H1 (cell line): ENCODE measurements at regions not wholly inside any gene's neighbourhood (a gene's known extent, or its start where the extent isn't known, plus 50 kb on each side); places are given as distances from the start of the nearest gene placed in this dataset.

ENCODE experiments used
- CHD2 ChIP-seq: IDR thresholded peaks from 2 replicates; pipeline ENCODE4 v1.6.1; 2012; ENCODE audit warnings: low read length, improper control_type of control experiment
- CTCF ChIP-seq, 3 experiments: IDR thresholded peaks; 1 replicate in 2 of 3; 2 replicates in 1 of 3; pipeline versions ENCODE4 v1.5.1 to v1.6.1; 2011; ENCODE audit warnings: low read length in 3 of 3, mild to moderate bottlenecking in 3 of 3, inconsistent platforms in 2 of 3, low read depth in 1 of 3, moderate library complexity in 1 of 3; ENCODE audit not compliant: insufficient read depth in 1 of 3; ENCODE audit errors: control extremely low read depth in 1 of 3
- EGR1 ChIP-seq: IDR thresholded peaks from 2 replicates; pipeline ENCODE4 v1.6.1; 2011; ENCODE audit warnings: low read depth, low read length, borderline replicate concordance
- EP300 ChIP-seq, 2 experiments: IDR thresholded peaks; 1 replicate in 1 of 2; 2 replicates in 1 of 2; pipeline ENCODE4 v1.6.1; 2011 to 2012; ENCODE audit warnings: low read depth in 2 of 2, low read length in 2 of 2, mild to moderate bottlenecking in 2 of 2, borderline replicate concordance in 1 of 2, inconsistent platforms in 1 of 2, moderate library complexity in 1 of 2
- KDM1A ChIP-seq: fragments of 200-600, 300-600 bp; sonication (generic); IDR thresholded peaks from 2 replicates; pipeline ENCODE4 v1.7.1; 2016; ENCODE audit warnings: mild to moderate bottlenecking, low read length, borderline replicate concordance
- MAFK ChIP-seq: IDR thresholded peaks from 2 replicates; pipeline ENCODE4 v1.6.1; 2012; ENCODE audit warnings: low read depth, mild to moderate bottlenecking, improper control_type of control experiment, low read length
- MAX ChIP-seq: IDR thresholded peaks from 2 replicates; pipeline ENCODE4 v1.6.1; 2012; ENCODE audit warnings: inconsistent platforms
- POLR2A ChIP-seq, 2 experiments: IDR thresholded peaks; 1 replicate in 1 of 2; 2 replicates in 1 of 2; pipeline ENCODE4 v1.6.1; 2011; ENCODE audit warnings: low read depth in 2 of 2, low read length in 2 of 2, mild to moderate bottlenecking in 2 of 2; ENCODE audit errors: control extremely low read depth in 1 of 2
- POLR2AphosphoS5 ChIP-seq: IDR thresholded peaks from 2 replicates; pipeline ENCODE4 v1.6.1; 2011; ENCODE audit warnings: low read depth, low read length
- SIN3A ChIP-seq, 2 experiments: IDR thresholded peaks in 1 of 2; conservative IDR thresholded peaks in 1 of 2; 2 replicates each; pipeline ENCODE4 v1.6.1; 2011 to 2012; ENCODE audit warnings: low read length in 2 of 2, improper control_type of control experiment in 1 of 2, low read depth in 1 of 2, mild to moderate bottlenecking in 1 of 2
- SUZ12 ChIP-seq: fragments of 200-600 bp; sonication (generic); IDR thresholded peaks from 2 replicates; pipeline ENCODE4 v1.6.1; 2012; ENCODE audit warnings: mild to moderate bottlenecking, inconsistent platforms, low read length, moderate library complexity, mixed read lengths
- TAF1 ChIP-seq: IDR thresholded peaks from 2 replicates; pipeline ENCODE4 v1.6.1; 2011; ENCODE audit warnings: mild to moderate bottlenecking, low read depth, low read length
- ZNF274 ChIP-seq: IDR thresholded peaks from 2 replicates; pipeline ENCODE4 v1.7.0; 2012; ENCODE audit warnings: low read length, borderline replicate concordance; ENCODE audit errors: extremely low read depth
- TF ChIP-seq, protein P1 (sequence below): fragments of 300-600 bp; sonication (generic); IDR thresholded peaks from 2 replicates; pipeline ENCODE4 v1.7.1; 2012; ENCODE audit warnings: low read length, moderate library complexity, mild to moderate bottlenecking, inconsistent platforms; ENCODE audit not compliant: insufficient replicate concordance

- TF ChIP-seq CTCF (IDR thresholded peaks at IDR 0.05; ENCODE audit: control extremely low read depth in 1 of 3, insufficient read depth in 1 of 3, low read depth in 1 of 3, low read length in 3 of 3) (no peak), SIN3A (conservative IDR thresholded peaks at IDR 0.05 in 1 of 2, IDR thresholded peaks at IDR 0.05 in 1 of 2; ENCODE audit: low read depth in 1 of 2, low read length in 2 of 2) (no peak), POLR2A (IDR thresholded peaks at IDR 0.05; ENCODE audit: control extremely low read depth in 1 of 2, low read depth in 2 of 2, low read length in 2 of 2) (no peak), SUZ12 (no peak), EP300 (IDR thresholded peaks at IDR 0.05; ENCODE audit: borderline replicate concordance in 1 of 2, low read depth in 2 of 2, low read length in 2 of 2) (no peak), EGR1 (no peak), ZNF274 (no peak), MAFK (no peak), CHD2 (no peak), POLR2AphosphoS5 (no peak), TAF1 (no peak), KDM1A (no peak), MAX (no peak)
- TF ChIP-seq, protein P1, sequence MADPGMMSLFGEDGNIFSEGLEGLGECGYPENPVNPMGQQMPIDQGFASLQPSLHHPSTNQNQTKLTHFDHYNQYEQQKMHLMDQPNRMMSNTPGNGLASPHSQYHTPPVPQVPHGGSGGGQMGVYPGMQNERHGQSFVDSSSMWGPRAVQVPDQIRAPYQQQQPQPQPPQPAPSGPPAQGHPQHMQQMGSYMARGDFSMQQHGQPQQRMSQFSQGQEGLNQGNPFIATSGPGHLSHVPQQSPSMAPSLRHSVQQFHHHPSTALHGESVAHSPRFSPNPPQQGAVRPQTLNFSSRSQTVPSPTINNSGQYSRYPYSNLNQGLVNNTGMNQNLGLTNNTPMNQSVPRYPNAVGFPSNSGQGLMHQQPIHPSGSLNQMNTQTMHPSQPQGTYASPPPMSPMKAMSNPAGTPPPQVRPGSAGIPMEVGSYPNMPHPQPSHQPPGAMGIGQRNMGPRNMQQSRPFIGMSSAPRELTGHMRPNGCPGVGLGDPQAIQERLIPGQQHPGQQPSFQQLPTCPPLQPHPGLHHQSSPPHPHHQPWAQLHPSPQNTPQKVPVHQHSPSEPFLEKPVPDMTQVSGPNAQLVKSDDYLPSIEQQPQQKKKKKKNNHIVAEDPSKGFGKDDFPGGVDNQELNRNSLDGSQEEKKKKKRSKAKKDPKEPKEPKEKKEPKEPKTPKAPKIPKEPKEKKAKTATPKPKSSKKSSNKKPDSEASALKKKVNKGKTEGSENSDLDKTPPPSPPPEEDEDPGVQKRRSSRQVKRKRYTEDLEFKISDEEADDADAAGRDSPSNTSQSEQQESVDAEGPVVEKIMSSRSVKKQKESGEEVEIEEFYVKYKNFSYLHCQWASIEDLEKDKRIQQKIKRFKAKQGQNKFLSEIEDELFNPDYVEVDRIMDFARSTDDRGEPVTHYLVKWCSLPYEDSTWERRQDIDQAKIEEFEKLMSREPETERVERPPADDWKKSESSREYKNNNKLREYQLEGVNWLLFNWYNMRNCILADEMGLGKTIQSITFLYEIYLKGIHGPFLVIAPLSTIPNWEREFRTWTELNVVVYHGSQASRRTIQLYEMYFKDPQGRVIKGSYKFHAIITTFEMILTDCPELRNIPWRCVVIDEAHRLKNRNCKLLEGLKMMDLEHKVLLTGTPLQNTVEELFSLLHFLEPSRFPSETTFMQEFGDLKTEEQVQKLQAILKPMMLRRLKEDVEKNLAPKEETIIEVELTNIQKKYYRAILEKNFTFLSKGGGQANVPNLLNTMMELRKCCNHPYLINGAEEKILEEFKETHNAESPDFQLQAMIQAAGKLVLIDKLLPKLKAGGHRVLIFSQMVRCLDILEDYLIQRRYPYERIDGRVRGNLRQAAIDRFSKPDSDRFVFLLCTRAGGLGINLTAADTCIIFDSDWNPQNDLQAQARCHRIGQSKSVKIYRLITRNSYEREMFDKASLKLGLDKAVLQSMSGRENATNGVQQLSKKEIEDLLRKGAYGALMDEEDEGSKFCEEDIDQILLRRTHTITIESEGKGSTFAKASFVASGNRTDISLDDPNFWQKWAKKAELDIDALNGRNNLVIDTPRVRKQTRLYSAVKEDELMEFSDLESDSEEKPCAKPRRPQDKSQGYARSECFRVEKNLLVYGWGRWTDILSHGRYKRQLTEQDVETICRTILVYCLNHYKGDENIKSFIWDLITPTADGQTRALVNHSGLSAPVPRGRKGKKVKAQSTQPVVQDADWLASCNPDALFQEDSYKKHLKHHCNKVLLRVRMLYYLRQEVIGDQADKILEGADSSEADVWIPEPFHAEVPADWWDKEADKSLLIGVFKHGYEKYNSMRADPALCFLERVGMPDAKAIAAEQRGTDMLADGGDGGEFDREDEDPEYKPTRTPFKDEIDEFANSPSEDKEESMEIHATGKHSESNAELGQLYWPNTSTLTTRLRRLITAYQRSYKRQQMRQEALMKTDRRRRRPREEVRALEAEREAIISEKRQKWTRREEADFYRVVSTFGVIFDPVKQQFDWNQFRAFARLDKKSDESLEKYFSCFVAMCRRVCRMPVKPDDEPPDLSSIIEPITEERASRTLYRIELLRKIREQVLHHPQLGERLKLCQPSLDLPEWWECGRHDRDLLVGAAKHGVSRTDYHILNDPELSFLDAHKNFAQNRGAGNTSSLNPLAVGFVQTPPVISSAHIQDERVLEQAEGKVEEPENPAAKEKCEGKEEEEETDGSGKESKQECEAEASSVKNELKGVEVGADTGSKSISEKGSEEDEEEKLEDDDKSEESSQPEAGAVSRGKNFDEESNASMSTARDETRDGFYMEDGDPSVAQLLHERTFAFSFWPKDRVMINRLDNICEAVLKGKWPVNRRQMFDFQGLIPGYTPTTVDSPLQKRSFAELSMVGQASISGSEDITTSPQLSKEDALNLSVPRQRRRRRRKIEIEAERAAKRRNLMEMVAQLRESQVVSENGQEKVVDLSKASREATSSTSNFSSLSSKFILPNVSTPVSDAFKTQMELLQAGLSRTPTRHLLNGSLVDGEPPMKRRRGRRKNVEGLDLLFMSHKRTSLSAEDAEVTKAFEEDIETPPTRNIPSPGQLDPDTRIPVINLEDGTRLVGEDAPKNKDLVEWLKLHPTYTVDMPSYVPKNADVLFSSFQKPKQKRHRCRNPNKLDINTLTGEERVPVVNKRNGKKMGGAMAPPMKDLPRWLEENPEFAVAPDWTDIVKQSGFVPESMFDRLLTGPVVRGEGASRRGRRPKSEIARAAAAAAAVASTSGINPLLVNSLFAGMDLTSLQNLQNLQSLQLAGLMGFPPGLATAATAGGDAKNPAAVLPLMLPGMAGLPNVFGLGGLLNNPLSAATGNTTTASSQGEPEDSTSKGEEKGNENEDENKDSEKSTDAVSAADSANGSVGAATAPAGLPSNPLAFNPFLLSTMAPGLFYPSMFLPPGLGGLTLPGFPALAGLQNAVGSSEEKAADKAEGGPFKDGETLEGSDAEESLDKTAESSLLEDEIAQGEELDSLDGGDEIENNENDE: no peak
Observed at GRCh38 chr15:81774309-81774708, 271.5 kb downstream of the MEX3B start.
